ENCODE measurements at regions not wholly inside any gene's neighbourhood (a gene's known extent, or its start where the extent isn't known, plus 50 kb on each side); places are given as distances from the start of the nearest gene placed in this dataset.

GRCh38 chrX:40405399-40405798, 175.4 kb upstream of the ATP6AP2 start:
- peaks cover 3% of the 10 kb centered on the region for H3K27me3 ChIP-seq (ENCODE audit: control insufficient read depth, insufficient read depth, low read length)
- no peak for TF ChIP-seq CTCF (IDR thresholded peaks at IDR 0.05; ENCODE audit: borderline replicate concordance, extremely low read depth, insufficient read depth)
- DNase-seq: no peak
- FAIRE-seq: no peak
- H3K36me3 ChIP-seq (ENCODE audit: control insufficient read depth in 2 of 3, insufficient read depth in 3 of 3, low read length in 3 of 3): no peaks in the 10 kb centered on the region
- no peaks in the 10 kb centered on the region for H3K4me1 ChIP-seq (ENCODE audit: control insufficient read depth in 2 of 3, insufficient read depth in 2 of 3, low read depth in 1 of 3, low read length in 3 of 3)
- no peaks in the 10 kb centered on the region for H3K9me3 ChIP-seq (ENCODE audit: control insufficient read depth in 2 of 3, insufficient read depth in 1 of 3, low read length in 3 of 3)
- no peak overlapping the region for H3K9ac ChIP-seq (ENCODE audit: low read length in 3 of 3)
- no peak overlapping the region for H3K27ac ChIP-seq (ENCODE audit: low read depth in 2 of 2, low read length in 2 of 2)
- H3K4me3 ChIP-seq (ENCODE audit: low read length in 3 of 3): no peak overlapping the region
- intact Hi-C loops (cut with DNase I): no loop called here

GRCh38 chrX:40403757-40404156, 177.0 kb upstream of the ATP6AP2 start:
- H3K27me3 ChIP-seq (ENCODE audit: control insufficient read depth, insufficient read depth, low read length): peaks cover 3% of the 10 kb centered on the region
- H3K36me3 ChIP-seq (ENCODE audit: control insufficient read depth in 2 of 3, insufficient read depth in 3 of 3, low read length in 3 of 3): no peaks in the 10 kb centered on the region
- H3K27ac ChIP-seq (ENCODE audit: low read depth in 2 of 2, low read length in 2 of 2): no peak overlapping the region
- no peaks in the 10 kb centered on the region for H3K9me3 ChIP-seq (ENCODE audit: control insufficient read depth in 2 of 3, insufficient read depth in 1 of 3, low read length in 3 of 3)
- TF ChIP-seq CTCF (IDR thresholded peaks at IDR 0.05; ENCODE audit: borderline replicate concordance, extremely low read depth, insufficient read depth): no peak
- intact Hi-C loops (cut with DNase I): no loop called here
- H3K4me1 ChIP-seq (ENCODE audit: control insufficient read depth in 2 of 3, insufficient read depth in 2 of 3, low read depth in 1 of 3, low read length in 3 of 3): no peaks in the 10 kb centered on the region
- DNase-seq (no peak), FAIRE-seq (no peak)
- no peak overlapping the region for H3K9ac ChIP-seq (ENCODE audit: low read length in 3 of 3)
- no peak overlapping the region for H3K4me3 ChIP-seq (ENCODE audit: low read length in 3 of 3)

GRCh38 chrX:40402831-40403533, 177.8 kb upstream of the ATP6AP2 start:
- Histone ChIP-seq H3K36me3 (ENCODE audit: control insufficient read depth in 2 of 3, insufficient read depth in 3 of 3, low read length in 3 of 3) (no peaks in the 10 kb centered on the region), H3K9me3 (ENCODE audit: control insufficient read depth in 2 of 3, insufficient read depth in 1 of 3, low read length in 3 of 3) (no peaks in the 10 kb centered on the region), H3K9ac (ENCODE audit: low read length in 3 of 3) (no peak overlapping the region), H3K4me3 (ENCODE audit: low read length in 3 of 3) (no peak overlapping the region), H3K27me3 (ENCODE audit: control insufficient read depth, insufficient read depth, low read length) (peaks cover 3% of the 10 kb centered on the region), H3K27ac (ENCODE audit: low read depth in 2 of 2, low read length in 2 of 2) (no peak overlapping the region), H3K4me1 (ENCODE audit: control insufficient read depth in 2 of 3, insufficient read depth in 2 of 3, low read depth in 1 of 3, low read length in 3 of 3) (no peaks in the 10 kb centered on the region)
- FAIRE-seq (no peak), DNase-seq (peak in 4 of 5 donors; percentile 54 to 74 (median 58))
- intact Hi-C loops (cut with DNase I): no loop called here
- no peak for TF ChIP-seq CTCF (IDR thresholded peaks at IDR 0.05; ENCODE audit: borderline replicate concordance, extremely low read depth, insufficient read depth)

- H3K27ac ChIP-seq (ENCODE audit: low read depth in 2 of 2, low read length in 2 of 2): no peak overlapping the region
- no peak overlapping the region for H3K4me3 ChIP-seq (ENCODE audit: low read length in 3 of 3)
- no peak for DNase-seq
- intact Hi-C loops (cut with DNase I): no loop called here
- H3K9me3 ChIP-seq (ENCODE audit: control insufficient read depth in 2 of 3, insufficient read depth in 1 of 3, low read length in 3 of 3): no peaks in the 10 kb centered on the region
- no peak overlapping the region for H3K9ac ChIP-seq (ENCODE audit: low read length in 3 of 3)
- no peaks in the 10 kb centered on the region for H3K27me3 ChIP-seq (ENCODE audit: control insufficient read depth, insufficient read depth, low read length)
- no peaks in the 10 kb centered on the region for H3K36me3 ChIP-seq (ENCODE audit: control insufficient read depth in 2 of 3, insufficient read depth in 3 of 3, low read length in 3 of 3)
- FAIRE-seq: no peak
- no peak for TF ChIP-seq CTCF (IDR thresholded peaks at IDR 0.05; ENCODE audit: borderline replicate concordance, extremely low read depth, insufficient read depth)
- no peaks in the 10 kb centered on the region for H3K4me1 ChIP-seq (ENCODE audit: control insufficient read depth in 2 of 3, insufficient read depth in 2 of 3, low read depth in 1 of 3, low read length in 3 of 3)
Measured at GRCh38 chrX:40395102-40395501, 185.7 kb upstream of the ATP6AP2 start.

All from kidney (tissue), 13 donors.